HG02642 (cell line): ENCODE measurements at regions not wholly inside any gene's neighbourhood (a gene's known extent, or its start where the extent isn't known, plus 50 kb on each side); places are given as distances from the start of the nearest gene placed in this dataset.
"Not testable (repeated sequence)": the region's sequence is repeated elsewhere in the genome, so short reads cannot be mapped to it uniquely, and the experiment has no call there.

ENCODE experiments used
- ATAC-seq: cut with Tn5 transposase; IDR thresholded peaks from one replicate; pipeline ENCODE4 v1.9.1; 2021; ENCODE audit warnings: mild to moderate bottlenecking; ENCODE audit not compliant: unreplicated experiment, poor library complexity

GRCh38 chr4:121616449-121616848 lies 80.3 kb downstream of the ANXA5 start:
- not testable (repeated sequence) for ATAC-seq

DNA sequence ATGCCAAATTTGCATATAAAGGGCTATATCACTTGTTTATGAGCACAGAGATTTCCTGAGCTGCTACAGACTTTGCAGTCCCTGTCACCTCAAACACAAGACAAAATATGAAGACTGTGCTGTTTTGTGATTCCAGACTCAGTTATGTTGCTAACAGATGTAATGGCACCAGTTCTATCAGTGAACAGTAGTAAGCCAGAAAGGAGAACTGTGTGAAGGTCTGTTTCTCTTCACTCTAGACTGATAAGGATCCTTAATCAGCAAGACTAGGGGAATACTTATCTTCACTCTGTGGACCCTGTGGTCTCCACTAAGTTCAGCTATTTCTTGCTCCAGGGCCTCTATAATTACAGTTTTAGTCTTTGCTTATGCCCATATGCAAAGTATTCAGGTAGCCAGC lies 82.7 kb downstream of the ANXA5 start:
- no peak for ATAC-seq

GRCh38 chr4:121599049-121599448 lies 97.7 kb downstream of the ANXA5 start:
- no peak for ATAC-seq

GRCh38 chr4:121597346-121597934 lies 99.3 kb downstream of the ANXA5 start:
- no peak for ATAC-seq

GRCh38 chr4:121594796-121595526 lies 101.8 kb downstream of the ANXA5 start:
- ATAC-seq: no peak

DNA sequence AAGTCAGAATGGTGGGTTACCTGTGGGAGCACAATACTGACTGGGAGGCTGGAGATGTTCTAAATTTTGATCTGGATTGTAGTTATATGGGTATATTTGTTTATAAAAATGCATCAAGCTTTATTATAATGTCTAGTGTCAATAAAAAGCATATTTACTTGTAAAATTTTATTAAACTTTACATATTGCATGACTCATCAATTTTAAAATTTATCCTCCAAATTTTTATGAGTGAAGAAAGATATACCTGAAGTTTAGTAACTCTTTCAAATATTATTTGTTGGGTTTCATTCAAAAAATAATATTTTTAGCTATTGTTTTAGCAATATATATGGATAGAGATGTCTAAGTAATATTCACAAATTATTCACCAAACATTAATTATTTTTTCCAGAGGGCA lies 103.0 kb downstream of the ANXA5 start:
- ATAC-seq: no peak

DNA sequence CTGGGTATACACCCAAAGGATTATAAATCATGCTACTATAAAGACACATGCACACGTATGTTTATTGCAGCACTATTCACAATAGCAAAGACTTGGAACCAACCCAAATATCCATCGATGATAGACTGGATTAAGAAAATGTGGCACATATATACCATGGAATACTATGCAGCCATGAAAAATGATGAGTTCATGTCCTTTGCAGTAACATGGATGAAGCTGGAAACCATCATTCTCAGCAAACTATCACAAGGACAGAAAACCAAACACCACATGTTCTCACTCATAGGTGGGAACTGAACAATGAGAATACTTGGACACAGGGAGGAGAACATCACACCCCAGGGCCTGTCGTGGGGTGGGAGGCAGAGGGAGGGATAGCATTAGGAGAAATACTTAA lies 104.5 kb downstream of the ANXA5 start:
- ATAC-seq: not testable (repeated sequence)

DNA sequence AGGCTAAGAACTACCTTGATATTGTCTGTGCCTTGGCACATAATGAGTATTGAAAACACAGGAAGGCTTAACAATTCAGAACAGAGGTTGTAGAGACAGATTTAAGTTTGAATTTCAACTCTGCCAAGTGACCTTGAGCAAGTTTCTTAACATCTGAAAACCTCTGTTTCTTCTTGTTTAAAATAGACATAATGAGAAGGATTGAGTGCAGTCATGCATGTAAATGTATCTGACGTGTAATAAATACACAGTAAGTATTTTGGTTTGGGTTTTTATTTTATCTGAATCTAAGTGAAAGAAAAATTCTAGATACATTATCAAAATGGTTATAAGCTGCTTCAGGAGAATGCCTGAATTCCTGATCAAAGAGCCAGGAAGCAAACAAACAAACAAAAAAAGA lies 111.9 kb downstream of the ANXA5 start:
- ATAC-seq: no peak

DNA sequence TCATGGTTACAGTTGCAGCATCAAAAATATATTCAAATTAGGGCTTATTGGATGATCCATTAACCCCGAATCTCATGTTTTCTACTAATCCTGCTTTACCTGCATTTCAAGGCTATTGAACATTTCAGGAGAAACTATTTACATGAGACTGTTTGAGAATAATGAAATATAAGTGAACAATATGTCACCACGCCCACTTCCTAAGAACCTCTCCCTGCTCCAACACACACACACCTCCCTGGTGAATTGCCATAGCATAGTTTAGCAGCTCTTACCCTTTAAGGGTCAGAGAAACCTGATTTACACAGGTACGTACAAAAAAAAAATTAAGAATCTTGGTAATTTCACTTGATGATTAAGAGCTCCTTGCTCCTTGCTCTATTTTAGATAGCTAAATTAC lies 113.4 kb downstream of the ANXA5 start:
- ATAC-seq: no peak

DNA sequence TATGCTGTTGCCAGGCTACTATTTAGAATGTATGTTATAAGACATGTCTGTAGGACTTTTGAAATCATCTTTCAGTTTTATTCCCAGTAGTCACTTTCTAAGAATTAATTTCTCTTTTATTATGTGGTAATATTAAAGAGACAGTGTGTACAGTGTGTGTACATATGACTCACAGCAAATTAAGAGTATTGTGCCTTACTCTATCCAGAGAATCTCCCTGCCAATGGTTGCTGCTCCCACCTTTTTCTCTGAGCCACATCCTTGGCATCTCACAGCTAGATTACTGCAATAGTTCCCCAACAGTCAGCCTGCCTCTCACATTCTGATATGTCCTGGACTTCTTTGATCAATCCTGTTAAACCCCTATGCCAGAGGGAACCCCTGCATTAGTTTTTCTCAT lies 114.5 kb downstream of the ANXA5 start:
- ATAC-seq: no peak

DNA sequence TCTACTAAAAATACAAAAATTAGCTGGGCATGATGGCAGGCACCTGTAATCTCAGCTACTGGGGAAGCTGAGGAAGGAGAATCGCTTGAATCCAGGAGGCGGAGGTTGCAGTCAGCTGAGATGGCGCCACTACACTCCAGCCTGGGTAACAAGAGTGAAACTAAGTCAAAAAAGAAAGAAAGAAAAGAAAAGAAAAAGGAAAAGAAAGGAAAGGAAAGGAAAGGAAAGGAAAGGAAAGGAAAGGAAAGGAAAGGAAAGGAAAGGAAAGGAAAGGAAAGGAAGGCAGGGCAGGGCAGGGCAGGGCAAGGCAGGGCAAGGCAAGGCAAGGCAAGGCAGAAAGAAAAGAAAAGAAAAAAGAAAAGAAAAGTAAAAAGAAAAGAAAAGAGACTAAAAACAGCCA lies 121.4 kb downstream of the ANXA5 start:
- not testable (repeated sequence) for ATAC-seq

- no peak for ATAC-seq
These were observed 122.2 kb downstream of the ANXA5 start for GRCh38 chr4:121574618-121575017.

- no peak for ATAC-seq
These were observed 129.0 kb downstream of the ANXA5 start for GRCh38 chr4:121567748-121568147.

DNA sequence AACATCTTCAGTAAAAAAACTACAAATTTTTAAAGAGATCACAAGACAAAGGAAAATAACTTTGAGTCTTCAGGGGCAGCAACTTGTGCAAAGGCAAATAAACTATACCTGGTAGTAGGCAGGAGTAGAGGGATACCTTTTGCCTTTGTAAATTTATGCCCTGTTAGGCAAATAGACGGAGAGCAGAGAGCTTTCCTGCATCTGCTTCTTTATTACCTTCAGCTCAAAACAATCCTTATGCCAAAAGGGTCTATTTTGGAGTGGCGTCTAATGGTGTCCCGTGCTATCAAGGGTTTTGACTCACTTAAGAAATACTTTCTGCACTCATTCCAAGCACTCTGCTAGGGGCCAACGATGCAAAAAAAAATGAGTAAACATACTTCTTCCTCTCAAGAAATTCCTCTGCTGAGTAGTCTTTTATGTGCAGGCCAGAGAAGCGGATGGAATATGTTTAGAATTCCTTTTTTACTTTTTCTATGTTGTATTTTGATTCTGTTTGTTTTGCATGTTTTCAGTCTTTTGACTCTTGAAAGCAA lies 131.9 kb downstream of the ANXA5 start:
- ATAC-seq: no peak

GRCh38 chr4:121562811-121563210 lies 134.0 kb downstream of the ANXA5 start:
- no peak for ATAC-seq

- no peak for ATAC-seq
These were observed 141.3 kb downstream of the ANXA5 start for GRCh38 chr4:121555315-121556107.

DNA sequence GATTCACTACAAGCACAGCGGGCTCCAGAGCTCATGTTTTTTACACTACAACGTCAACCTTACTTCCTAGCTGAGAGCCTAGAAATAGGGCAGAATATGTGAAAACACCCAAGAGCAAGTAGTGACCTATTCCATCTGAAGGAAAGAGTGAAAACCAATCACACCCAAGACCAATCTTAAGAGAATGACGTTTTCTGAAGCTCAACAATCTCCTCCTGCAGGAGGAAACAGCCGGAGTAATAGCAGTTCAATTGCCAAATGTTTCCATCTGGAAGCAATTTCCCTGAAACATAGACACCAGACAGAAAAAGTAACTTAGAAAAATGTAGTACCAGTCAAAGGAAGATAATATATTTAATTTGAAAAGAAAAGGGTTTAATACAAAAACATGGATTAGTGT lies 142.4 kb downstream of the ANXA5 start:
- no peak for ATAC-seq

- no peak for ATAC-seq
These were observed 144.9 kb downstream of the ANXA5 start for GRCh38 chr4:121551881-121552280.

DNA sequence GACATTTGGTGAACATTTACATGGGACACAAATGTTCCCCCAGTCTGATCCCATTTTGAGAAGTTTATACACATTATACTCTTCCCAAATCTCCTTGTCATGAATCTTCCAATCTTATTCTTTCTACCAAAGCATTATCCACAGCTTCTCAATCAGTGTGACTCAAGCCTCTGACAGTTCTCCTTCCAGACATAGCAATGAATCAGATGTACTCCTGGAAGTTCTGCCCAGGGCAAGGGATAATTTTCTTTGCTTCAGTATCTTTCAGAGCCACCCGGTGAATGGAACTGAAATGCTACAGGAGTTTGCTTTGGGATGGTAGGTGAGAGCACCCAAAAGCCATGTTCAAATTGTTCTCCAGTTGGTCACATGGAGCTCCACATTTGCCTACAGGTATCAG lies 145.5 kb downstream of the ANXA5 start:
- ATAC-seq: no peak

DNA sequence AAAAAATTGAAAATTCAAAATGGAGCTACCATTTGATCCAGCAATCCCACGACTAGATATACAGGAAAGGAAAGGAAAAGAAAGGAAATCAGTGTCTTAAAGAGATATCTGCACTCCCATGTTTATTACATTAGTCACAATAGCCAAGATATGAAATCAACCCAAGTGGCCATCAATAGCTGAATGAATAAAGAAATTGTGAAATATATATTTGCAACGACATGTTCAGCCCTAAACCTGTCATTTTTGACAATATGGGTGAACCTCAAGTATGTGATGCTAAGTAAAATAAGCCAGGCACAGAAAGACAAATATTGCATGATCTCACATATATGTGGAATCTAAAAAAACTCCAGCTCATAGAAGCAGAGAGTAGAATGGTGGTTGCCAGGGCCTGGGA lies 155.1 kb downstream of the ANXA5 start:
- ATAC-seq: no peak

DNA sequence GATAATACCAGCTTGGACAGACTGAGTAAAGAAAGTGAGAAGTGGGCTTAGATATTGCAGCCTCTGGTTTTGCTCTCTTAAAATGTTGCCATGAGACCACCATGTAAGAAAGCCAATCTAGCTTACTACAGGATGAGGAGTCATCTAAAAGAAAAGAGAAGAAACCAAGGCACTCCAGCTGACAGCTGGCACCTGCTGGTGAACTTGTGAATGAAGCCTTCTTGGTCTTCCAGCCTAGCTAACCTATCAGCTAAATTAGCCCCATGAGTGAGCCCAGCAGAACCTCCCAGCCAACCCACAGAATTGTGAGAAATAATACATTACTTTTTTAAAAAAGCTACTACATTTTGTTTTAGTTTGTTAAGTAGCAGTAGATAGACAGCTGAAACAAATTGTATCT lies 154.5 kb upstream of the QRFPR start:
- no peak for ATAC-seq
